Duodenal mucosa (tissue), 2 donors: ENCODE measurements at regions not wholly inside any gene's neighbourhood (a gene's known extent, or its start where the extent isn't known, plus 50 kb on each side); places are given as distances from the start of the nearest gene placed in this dataset.

Experiments used
- H3K27ac ChIP-seq: one replicate; pipeline ENCODE4 v1.7.0; 2013; ENCODE audit warnings: low read depth, low read length
- H3K27me3 ChIP-seq, 2 donors: one replicate each; pipeline ENCODE4 v1.7.0; 2013; ENCODE audit warnings: low read length in 2 of 2, control low read depth in 1 of 2; ENCODE audit not compliant: insufficient read depth in 2 of 2, control insufficient read depth in 1 of 2
- H3K36me3 ChIP-seq, 2 donors: one replicate each; pipeline ENCODE4 v1.7.0; 2013; ENCODE audit warnings: low read length in 2 of 2, control low read depth in 1 of 2; ENCODE audit not compliant: insufficient read depth in 2 of 2, control insufficient read depth in 1 of 2
- H3K4me1 ChIP-seq, 2 donors: one replicate each; pipeline ENCODE4 v1.7.0; 2013; ENCODE audit warnings: low read length in 2 of 2, control low read depth in 1 of 2; ENCODE audit not compliant: insufficient read depth in 2 of 2, control insufficient read depth in 1 of 2
- H3K4me3 ChIP-seq, 2 donors: one replicate each; pipeline ENCODE4 v1.7.0; 2013; ENCODE audit warnings: low read length in 2 of 2, low read depth in 1 of 2
- H3K9ac ChIP-seq, 2 donors: one replicate each; pipeline ENCODE4 v1.7.0; 2013; ENCODE audit warnings: low read length in 2 of 2, low read depth in 1 of 2
- H3K9me3 ChIP-seq, 2 donors: one replicate each; pipeline ENCODE4 v1.7.0; 2013; ENCODE audit warnings: low read length in 2 of 2, control low read depth in 1 of 2; ENCODE audit not compliant: control insufficient read depth in 1 of 2

DNA sequence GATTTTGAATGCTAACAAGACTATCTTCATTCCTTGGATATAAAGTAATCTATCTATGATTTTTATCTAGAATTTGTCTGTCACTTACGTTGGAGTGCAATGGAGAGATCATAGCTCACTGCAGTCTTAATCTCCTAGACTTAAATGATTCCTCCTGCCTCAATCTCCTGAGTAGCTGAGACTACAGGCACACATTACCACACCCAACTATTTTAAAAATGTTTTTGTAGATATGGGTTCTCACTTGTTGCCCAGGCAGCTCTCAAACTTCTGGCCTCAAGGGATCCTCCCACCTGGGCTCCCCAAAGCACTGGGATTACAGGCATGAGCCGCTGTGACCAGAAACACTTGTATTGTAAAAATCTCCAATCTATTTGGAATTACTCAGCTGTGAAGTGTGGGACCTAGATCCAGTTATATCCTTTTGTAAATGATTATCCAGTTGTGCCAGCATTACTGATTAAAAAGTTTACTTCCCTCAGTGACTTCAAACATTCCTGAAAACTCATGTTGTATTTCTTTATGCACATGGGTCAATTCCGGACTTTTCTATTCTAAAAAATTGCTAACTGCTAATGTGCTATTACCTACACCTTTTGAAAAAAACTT, 1793.8 kb upstream of the WWC1 start:
- Histone ChIP-seq H3K36me3 (no peaks in the 10 kb centered on the region), H3K4me3 (no peak overlapping the region), H3K9me3 (peaks cover 0 to 8% of the 10 kb centered on the region in 2 donors), H3K27me3 (no peaks in the 10 kb centered on the region), H3K27ac (no peak overlapping the region), H3K9ac (no peak overlapping the region), H3K4me1 (no peaks in the 10 kb centered on the region)

DNA sequence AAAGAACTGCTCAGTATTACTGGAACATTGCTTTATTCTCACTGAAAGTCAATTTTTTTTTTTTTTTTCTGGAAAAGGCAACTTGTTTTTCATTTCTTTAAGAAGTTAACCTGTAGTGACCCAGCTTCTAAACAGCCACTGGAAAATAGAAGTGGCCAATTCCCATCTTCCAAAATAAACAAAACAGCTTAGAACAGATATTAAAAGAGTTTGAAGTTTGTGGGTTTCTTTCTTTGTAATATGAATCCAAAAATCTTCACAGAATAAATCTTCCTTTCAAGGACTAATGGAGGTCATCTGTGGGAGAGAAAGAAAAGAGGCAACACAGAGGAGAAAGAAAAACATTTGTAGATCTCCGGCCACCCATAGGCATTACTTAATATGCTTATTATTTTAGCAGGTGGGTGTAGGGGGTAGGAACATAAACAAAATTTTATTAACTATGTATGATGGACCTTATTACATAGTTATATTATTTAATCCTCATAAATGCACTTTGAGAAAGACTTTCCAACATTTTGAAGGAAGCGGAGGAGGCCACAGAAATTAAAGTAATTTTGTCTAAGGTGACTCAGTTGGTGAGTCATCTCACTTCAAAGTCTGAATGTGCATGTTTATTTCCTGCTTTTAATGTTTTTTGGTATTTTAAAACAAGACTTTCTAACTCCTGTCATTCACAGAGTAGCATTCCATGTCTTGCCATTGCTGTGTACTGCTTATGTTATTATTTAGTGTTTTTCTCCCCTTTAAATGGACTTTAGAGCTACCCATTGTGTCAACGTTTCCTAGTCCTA, 1791.8 kb upstream of the WWC1 start:
- Histone ChIP-seq H3K9me3 (peaks cover 0 to 8% of the 10 kb centered on the region in 2 donors), H3K4me1 (no peaks in the 10 kb centered on the region), H3K36me3 (no peaks in the 10 kb centered on the region), H3K4me3 (no peak overlapping the region), H3K27ac (no peak overlapping the region), H3K27me3 (no peaks in the 10 kb centered on the region), H3K9ac (no peak overlapping the region)

DNA sequence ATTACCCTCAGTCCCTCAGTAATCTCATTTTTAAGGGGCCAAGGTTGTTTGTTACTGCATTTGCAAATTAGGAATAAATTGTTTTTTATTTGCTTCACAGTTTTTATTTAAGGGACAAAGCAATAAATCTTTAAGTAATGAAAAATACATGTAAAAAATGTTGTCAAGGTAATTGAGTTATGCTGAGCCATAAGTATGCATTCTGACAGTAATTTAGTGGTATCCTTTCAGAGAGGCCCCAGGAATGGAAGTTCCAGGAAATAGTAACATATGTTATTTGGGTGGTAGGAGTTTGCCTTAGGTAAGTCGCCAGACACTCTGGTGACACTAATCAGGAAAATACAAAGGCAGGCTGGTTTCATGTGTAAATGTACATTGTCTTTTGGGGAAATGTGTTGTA, 1787.9 kb upstream of the WWC1 start:
- Histone ChIP-seq H3K9ac (no peak overlapping the region), H3K4me1 (no peaks in the 10 kb centered on the region), H3K9me3 (peaks cover 0 to 8% of the 10 kb centered on the region in 2 donors), H3K27ac (no peak overlapping the region), H3K36me3 (no peaks in the 10 kb centered on the region), H3K4me3 (no peak overlapping the region), H3K27me3 (no peaks in the 10 kb centered on the region)

DNA sequence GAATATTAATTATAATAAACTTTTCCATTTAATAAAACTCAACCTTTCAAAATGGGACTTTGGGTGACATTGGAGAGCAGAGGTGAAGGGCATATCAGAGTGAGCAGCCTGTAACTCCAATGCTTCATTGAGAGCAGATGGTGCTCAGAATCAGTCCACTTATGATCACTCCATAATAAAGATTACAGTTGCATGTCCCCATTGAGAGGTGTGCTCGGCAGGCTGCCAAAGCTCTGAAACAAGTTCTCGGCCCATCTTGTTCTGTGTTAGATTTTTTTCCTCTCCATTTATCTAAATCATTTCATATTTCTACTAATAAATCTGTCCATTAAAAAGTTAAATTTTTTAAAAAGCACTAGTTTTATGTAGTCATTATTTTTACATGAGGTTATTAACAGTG, 1786.4 kb upstream of the WWC1 start:
- Histone ChIP-seq H3K4me1 (no peaks in the 10 kb centered on the region), H3K27me3 (no peaks in the 10 kb centered on the region), H3K36me3 (no peaks in the 10 kb centered on the region), H3K9ac (no peak overlapping the region), H3K27ac (no peak overlapping the region), H3K9me3 (peaks cover 0 to 6% of the 10 kb centered on the region in 2 donors), H3K4me3 (no peak overlapping the region)

DNA sequence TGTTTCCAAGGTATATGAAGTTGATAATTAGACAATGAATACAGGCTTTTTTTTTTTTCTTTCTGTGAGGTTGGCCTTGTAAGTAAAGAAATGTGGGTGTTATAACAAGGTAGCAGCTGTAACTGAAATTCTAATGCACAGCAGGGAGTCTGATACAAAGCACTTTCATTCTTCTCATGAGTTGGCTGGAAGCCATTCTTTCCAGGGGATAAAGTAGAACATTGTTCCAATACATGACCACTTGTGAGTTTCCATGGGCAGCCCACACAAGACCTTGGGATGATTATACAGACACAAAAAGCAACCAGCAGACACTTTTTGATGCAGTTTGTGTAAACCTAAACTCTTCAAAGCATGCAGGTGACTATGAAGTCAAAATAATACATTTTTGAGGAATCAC, 1785.9 kb upstream of the WWC1 start:
- H3K4me3 ChIP-seq, result no peak overlapping the region

DNA sequence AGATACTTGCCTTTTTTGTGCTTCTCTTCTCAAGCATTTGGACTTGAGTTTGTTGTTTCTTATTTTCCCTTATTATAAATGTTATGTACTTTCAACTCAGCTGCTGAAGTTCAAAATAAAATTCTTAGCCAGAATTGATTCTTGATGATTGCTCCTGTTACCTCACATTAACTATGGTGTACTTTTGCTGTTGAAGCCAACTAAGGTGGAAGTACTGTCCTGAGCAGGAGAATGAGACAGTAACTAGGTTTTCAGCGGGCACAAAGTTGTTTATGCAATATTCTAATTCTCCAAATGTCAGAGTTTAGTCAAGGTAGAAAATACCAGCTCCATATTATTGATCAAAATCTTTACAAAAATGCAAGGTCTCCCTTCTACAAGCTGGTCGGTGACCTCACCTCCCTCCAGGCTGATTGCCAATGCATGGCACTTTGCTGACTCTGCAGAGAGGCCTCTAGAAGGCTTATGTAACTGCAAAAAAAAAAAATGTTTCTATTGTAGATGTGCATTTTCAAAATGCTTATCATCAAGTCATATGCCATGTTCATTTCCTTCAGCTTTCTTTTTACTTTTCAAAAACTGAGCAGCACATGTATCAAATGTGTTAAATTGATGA, 1783.5 kb upstream of the WWC1 start:
- Histone ChIP-seq H3K9me3 (peaks cover 0 to 3% of the 10 kb centered on the region in 2 donors), H3K9ac (no peak overlapping the region), H3K4me1 (no peaks in the 10 kb centered on the region), H3K27ac (no peak overlapping the region), H3K36me3 (no peaks in the 10 kb centered on the region), H3K27me3 (no peaks in the 10 kb centered on the region), H3K4me3 (no peak overlapping the region)

More for the DNA sequence above, 1785.9 kb upstream of the WWC1 start:
- Histone ChIP-seq H3K36me3 (no peaks in the 10 kb centered on the region), H3K27ac (no peak overlapping the region), H3K9me3 (peaks cover 0 to under 1% of the 10 kb centered on the region in 2 donors), H3K27me3 (no peaks in the 10 kb centered on the region), H3K9ac (no peak overlapping the region), H3K4me1 (no peaks in the 10 kb centered on the region)

DNA sequence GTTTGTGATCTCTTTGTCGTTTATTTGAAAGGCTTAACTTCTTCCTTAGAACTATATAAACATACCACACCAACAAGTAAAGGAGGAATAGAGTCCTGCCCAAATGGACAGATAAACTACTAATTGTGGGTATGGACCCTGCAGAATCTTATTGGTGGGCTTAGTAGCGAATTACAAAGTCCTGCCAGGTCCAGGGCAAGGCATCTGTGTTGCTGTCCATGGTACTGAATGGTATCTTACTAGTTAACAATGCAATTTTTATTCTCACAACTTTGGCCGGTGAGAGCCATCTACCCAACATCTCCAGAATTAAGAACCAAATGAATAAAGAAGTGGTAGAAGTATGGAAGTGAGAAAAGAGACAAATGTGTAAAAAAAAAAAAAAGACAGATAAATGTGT, 1782.4 kb upstream of the WWC1 start:
- Histone ChIP-seq H3K27ac (no peak overlapping the region), H3K4me1 (no peaks in the 10 kb centered on the region), H3K9ac (no peak overlapping the region), H3K9me3 (peaks cover 0 to 3% of the 10 kb centered on the region in 2 donors), H3K36me3 (no peaks in the 10 kb centered on the region), H3K27me3 (no peaks in the 10 kb centered on the region), H3K4me3 (no peak overlapping the region)

DNA sequence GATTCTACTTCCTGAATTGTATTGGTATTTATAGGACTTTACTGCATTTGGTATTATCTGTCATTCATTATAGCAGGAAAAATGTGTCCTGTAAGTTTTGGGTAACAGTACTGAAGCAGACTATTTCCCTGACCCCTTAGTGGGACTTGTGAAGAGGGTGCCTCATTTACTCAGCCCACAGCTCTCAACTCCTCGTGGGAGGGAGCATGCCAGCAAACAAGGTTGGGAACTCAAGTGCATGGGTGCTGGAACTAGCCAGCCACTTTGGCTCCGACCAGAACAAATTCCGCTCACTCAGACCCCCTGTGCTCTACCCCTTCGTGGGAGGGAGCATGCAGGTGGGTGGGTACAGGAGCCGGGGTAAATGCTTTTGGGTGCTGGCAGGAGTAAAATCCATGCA, 1773.5 kb upstream of the WWC1 start:
- no peaks in the 10 kb centered on the region for H3K27me3 ChIP-seq
- no peaks in the 10 kb centered on the region for H3K4me1 ChIP-seq
- H3K27ac ChIP-seq, result no peak overlapping the region
- H3K9ac ChIP-seq, result no peak overlapping the region
- no peaks in the 10 kb centered on the region for H3K36me3 ChIP-seq
- H3K9me3 ChIP-seq, result peaks cover 0 to 8% of the 10 kb centered on the region in 2 donors
- no peak overlapping the region for H3K4me3 ChIP-seq

DNA sequence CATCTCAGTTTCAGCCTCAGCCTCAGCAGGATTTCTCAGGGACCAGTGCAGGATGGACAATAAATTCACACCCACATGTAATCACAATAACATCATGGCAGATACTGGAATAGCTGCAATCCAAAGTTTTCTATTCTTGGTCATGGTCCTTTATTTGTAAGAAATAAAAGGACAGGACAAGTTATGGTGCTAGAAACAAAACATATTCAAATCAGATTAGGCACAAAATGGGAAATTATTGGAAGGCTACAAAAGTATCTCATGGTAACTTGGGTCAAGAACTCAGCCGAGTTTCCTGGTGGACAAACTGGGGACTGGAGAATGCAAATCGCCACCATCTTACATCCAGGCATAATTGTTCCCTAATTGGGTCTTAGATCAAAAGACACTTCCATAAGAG, 1768.2 kb upstream of the WWC1 start:
- Histone ChIP-seq H3K4me1 (no peaks in the 10 kb centered on the region), H3K9ac (no peak overlapping the region), H3K4me3 (no peak overlapping the region), H3K9me3 (peaks cover 3 to 19% of the 10 kb centered on the region in 2 donors), H3K27me3 (no peaks in the 10 kb centered on the region), H3K36me3 (no peaks in the 10 kb centered on the region), H3K27ac (no peak overlapping the region)

DNA sequence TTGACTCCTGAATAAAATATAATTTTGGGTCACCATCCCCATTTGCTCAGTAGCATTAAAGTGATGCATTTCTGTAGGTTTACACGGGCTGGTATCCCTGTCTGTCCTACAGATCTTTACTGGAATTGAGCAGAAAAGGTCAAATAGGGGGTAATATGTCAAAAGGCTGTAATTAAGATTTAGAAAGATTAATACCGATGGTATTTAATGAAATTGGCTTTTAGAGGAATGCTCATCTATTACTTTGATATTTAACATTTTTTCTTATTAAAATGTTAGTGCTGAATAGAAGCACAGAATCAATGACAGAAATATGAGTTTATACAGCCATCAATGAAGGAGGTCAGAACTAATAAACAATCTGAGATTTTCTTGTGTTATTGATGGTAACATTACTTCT, 1762.2 kb upstream of the WWC1 start:
- Histone ChIP-seq H3K9me3 (peaks cover 3 to 15% of the 10 kb centered on the region in 2 donors), H3K27me3 (no peaks in the 10 kb centered on the region), H3K36me3 (no peaks in the 10 kb centered on the region), H3K27ac (no peak overlapping the region), H3K4me3 (no peak overlapping the region), H3K9ac (no peak overlapping the region), H3K4me1 (no peaks in the 10 kb centered on the region)
